ENCODE measurements at regions not wholly inside any gene's neighbourhood (a gene's known extent, or its start where the extent isn't known, plus 50 kb on each side); places are given as distances from the start of the nearest gene placed in this dataset.

DNA sequence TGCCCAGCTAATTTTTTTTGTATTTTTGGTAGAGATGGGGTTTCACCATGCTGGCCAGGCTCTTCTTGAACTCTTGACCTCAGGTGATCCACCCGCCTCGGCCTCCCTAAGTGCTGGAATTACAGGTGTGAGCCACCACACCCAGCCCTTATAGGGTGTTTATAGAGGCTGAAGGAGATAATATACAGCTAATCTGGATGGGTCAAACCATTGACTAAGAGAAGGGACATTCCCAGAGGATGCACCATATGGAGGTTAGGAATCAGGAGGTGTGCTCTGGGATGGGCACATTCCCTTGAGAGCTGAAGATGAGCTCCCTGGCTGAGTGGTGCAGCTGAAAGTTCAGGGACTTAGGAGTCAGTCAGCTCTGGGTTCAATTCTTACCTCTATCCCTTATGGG is 68.3 kb upstream of the SHISA3 start:
- H4K8ac ChIP-seq (ENCODE audit: low read depth, low read length): no peak overlapping the region
- no peak overlapping the region for H3K9ac ChIP-seq (ENCODE audit: low read depth, low read length, poor library complexity)
- no peak overlapping the region for H3K23ac ChIP-seq (ENCODE audit: low read depth, low read length, poor library complexity)
- no peak overlapping the region for H2BK5ac ChIP-seq (ENCODE audit: low read length)
- no peaks in the 10 kb centered on the region for H3K79me1 ChIP-seq (ENCODE audit: low read depth, low read length)
- H3K9me3 ChIP-seq (replicated peaks in 1 of 2; ENCODE audit: control insufficient read depth in 2 of 2, insufficient read depth in 1 of 2, low read depth in 1 of 2, low read length in 2 of 2): no peaks in the 10 kb centered on the region
- DNase-seq (ENCODE audit: low spot score): no peak
- H3K36me3 ChIP-seq (replicated peaks in 1 of 2; ENCODE audit: control insufficient read depth in 2 of 2, insufficient read depth in 2 of 2, low read length in 2 of 2): no peaks in the 10 kb centered on the region
- H2AFZ ChIP-seq (ENCODE audit: low read length): no peak overlapping the region
- no peak overlapping the region for H3K4me3 ChIP-seq (ENCODE audit: low read length in 2 of 2)
- no CpG with 5 or more reads among the region's 2 CpGs for WGBS, 2 donors (ENCODE audit: extremely low coverage in 2 of 2, insufficient read length in 2 of 2, insufficient replicate concordance in 1 of 2)
- H3K27ac ChIP-seq (replicated peaks; ENCODE audit: low read length): no peak overlapping the region
- no peak overlapping the region for H3K4ac ChIP-seq (ENCODE audit: low read length)
- H3K4me2 ChIP-seq (ENCODE audit: insufficient read depth, low read length, poor library complexity, severe bottlenecking): no peak overlapping the region
- no peak overlapping the region for H2BK12ac ChIP-seq (ENCODE audit: low read length)
- no peak overlapping the region for H3K18ac ChIP-seq (ENCODE audit: low read length)
- no peak overlapping the region for H2BK15ac ChIP-seq (ENCODE audit: low read length)
- no peak overlapping the region for H2BK120ac ChIP-seq (ENCODE audit: low read depth, low read length)
- no peaks in the 10 kb centered on the region for H3K27me3 ChIP-seq (ENCODE audit: control insufficient read depth in 3 of 3, insufficient read depth in 3 of 3, low read depth in 1 of 3, low read length in 3 of 3)
- H3K14ac ChIP-seq (ENCODE audit: low read length): no peak overlapping the region
- no peak overlapping the region for H4K91ac ChIP-seq (ENCODE audit: low read depth, low read length, poor library complexity)
- H2AK5ac ChIP-seq (ENCODE audit: low read depth, low read length): no peak overlapping the region
- H3K4me1 ChIP-seq (ENCODE audit: control insufficient read depth in 2 of 2, insufficient read depth in 1 of 2, low read depth in 1 of 2, low read length in 2 of 2): no peaks in the 10 kb centered on the region

DNA sequence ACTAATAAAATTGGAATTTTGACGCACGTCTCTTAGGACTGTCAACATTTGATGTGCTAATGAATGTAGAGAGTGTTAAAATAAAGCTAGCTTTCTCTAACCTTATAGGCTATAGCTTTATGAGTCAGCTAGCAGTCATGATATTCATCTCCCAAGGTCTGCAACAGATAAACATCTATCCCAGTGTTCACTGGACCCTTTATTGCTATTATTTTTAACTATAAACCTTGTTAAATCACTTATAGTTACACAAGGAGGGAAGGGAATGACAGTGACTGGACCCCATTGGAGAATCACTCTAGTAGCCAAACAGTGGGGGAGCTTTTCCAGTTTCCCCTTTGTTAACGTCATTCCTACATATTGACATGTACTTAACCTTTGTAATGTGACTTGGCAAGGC is 67.9 kb upstream of the SHISA3 start:
- no peak overlapping the region for H4K91ac ChIP-seq (ENCODE audit: low read depth, low read length, poor library complexity)
- H3K4me2 ChIP-seq (ENCODE audit: insufficient read depth, low read length, poor library complexity, severe bottlenecking): no peak overlapping the region
- H4K8ac ChIP-seq (ENCODE audit: low read depth, low read length): no peak overlapping the region
- H3K9ac ChIP-seq (ENCODE audit: low read depth, low read length, poor library complexity): no peak overlapping the region
- no peaks in the 10 kb centered on the region for H3K9me3 ChIP-seq (replicated peaks in 1 of 2; ENCODE audit: control insufficient read depth in 2 of 2, insufficient read depth in 1 of 2, low read depth in 1 of 2, low read length in 2 of 2)
- H3K36me3 ChIP-seq (replicated peaks in 1 of 2; ENCODE audit: control insufficient read depth in 2 of 2, insufficient read depth in 2 of 2, low read length in 2 of 2): no peaks in the 10 kb centered on the region
- H3K14ac ChIP-seq (ENCODE audit: low read length): no peak overlapping the region
- no peaks in the 10 kb centered on the region for H3K79me1 ChIP-seq (ENCODE audit: low read depth, low read length)
- no peak overlapping the region for H2BK12ac ChIP-seq (ENCODE audit: low read length)
- no CpG with 5 or more reads among the region's 3 CpGs for WGBS, 2 donors (ENCODE audit: extremely low coverage in 2 of 2, insufficient read length in 2 of 2, insufficient replicate concordance in 1 of 2)
- H3K27ac ChIP-seq (replicated peaks; ENCODE audit: low read length): no peak overlapping the region
- no peak overlapping the region for H2AK5ac ChIP-seq (ENCODE audit: low read depth, low read length)
- H3K23ac ChIP-seq (ENCODE audit: low read depth, low read length, poor library complexity): no peak overlapping the region
- no peak overlapping the region for H3K4ac ChIP-seq (ENCODE audit: low read length)
- no peak overlapping the region for H2AFZ ChIP-seq (ENCODE audit: low read length)
- no peak overlapping the region for H3K18ac ChIP-seq (ENCODE audit: low read length)
- no peak overlapping the region for H2BK15ac ChIP-seq (ENCODE audit: low read length)
- no peaks in the 10 kb centered on the region for H3K4me1 ChIP-seq (ENCODE audit: control insufficient read depth in 2 of 2, insufficient read depth in 1 of 2, low read depth in 1 of 2, low read length in 2 of 2)
- H3K4me3 ChIP-seq (ENCODE audit: low read length in 2 of 2): no peak overlapping the region
- H2BK5ac ChIP-seq (ENCODE audit: low read length): no peak overlapping the region
- H3K27me3 ChIP-seq (ENCODE audit: control insufficient read depth in 3 of 3, insufficient read depth in 3 of 3, low read depth in 1 of 3, low read length in 3 of 3): no peaks in the 10 kb centered on the region
- H2BK120ac ChIP-seq (ENCODE audit: low read depth, low read length): no peak overlapping the region
- no peak for DNase-seq (ENCODE audit: low spot score)

DNA sequence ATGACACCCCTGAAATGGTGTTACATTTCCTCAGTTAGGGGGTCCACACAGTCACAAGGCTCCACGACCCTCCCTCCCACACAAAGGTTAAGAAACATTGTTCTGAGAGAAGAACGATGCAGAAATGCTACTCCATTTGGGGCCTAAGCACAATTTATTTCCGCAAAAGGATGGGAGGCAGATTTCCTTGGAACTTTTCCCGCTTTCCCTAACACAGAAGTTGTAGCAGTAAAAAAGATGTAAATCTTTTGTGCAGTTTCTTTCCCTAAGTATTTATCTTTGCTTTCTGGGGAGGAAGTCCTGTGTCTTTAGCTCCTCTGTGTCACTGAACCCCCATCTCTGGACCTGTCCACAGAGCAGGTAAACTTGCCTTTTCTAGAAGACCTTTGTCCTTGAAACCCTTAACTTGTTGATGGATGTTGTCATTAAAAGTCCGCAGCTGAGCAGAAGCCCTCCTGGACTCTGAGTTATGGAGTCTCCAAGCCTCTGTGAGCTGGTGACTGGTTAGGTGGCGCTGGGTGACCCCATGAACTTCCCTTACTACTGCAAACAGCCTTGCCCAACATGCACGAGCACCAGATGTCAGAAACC is 67.2 kb upstream of the SHISA3 start:
- Histone ChIP-seq H2BK5ac (ENCODE audit: low read length) (no peak overlapping the region), H4K91ac (ENCODE audit: low read depth, low read length, poor library complexity) (no peak overlapping the region), H3K4me2 (ENCODE audit: insufficient read depth, low read length, poor library complexity, severe bottlenecking) (no peak overlapping the region), H3K79me1 (ENCODE audit: low read depth, low read length) (no peaks in the 10 kb centered on the region), H2BK120ac (ENCODE audit: low read depth, low read length) (no peak overlapping the region), H2BK12ac (ENCODE audit: low read length) (no peak overlapping the region), H2AK5ac (ENCODE audit: low read depth, low read length) (no peak overlapping the region), H2BK15ac (ENCODE audit: low read length) (no peak overlapping the region), H2AFZ (ENCODE audit: low read length) (no peak overlapping the region), H3K9ac (ENCODE audit: low read depth, low read length, poor library complexity) (no peak overlapping the region), H3K4ac (ENCODE audit: low read length) (no peak overlapping the region), H3K14ac (ENCODE audit: low read length) (no peak overlapping the region), H3K36me3 (replicated peaks in 1 of 2; ENCODE audit: control insufficient read depth in 2 of 2, insufficient read depth in 2 of 2, low read length in 2 of 2) (no peaks in the 10 kb centered on the region), H4K8ac (ENCODE audit: low read depth, low read length) (no peak overlapping the region), H3K27me3 (ENCODE audit: control insufficient read depth in 3 of 3, insufficient read depth in 3 of 3, low read depth in 1 of 3, low read length in 3 of 3) (no peaks in the 10 kb centered on the region), H3K9me3 (replicated peaks in 1 of 2; ENCODE audit: control insufficient read depth in 2 of 2, insufficient read depth in 1 of 2, low read depth in 1 of 2, low read length in 2 of 2) (no peaks in the 10 kb centered on the region), H3K4me3 (ENCODE audit: low read length in 2 of 2) (no peak overlapping the region), H3K27ac (replicated peaks; ENCODE audit: low read length) (no peak overlapping the region), H3K4me1 (ENCODE audit: control insufficient read depth in 2 of 2, insufficient read depth in 1 of 2, low read depth in 1 of 2, low read length in 2 of 2) (no peaks in the 10 kb centered on the region), H3K18ac (ENCODE audit: low read length) (no peak overlapping the region), H3K23ac (ENCODE audit: low read depth, low read length, poor library complexity) (no peak overlapping the region)
- DNase-seq (ENCODE audit: low spot score): no peak
- no CpG with 5 or more reads among the region's 7 CpGs for WGBS, 2 donors (ENCODE audit: extremely low coverage in 2 of 2, insufficient read length in 2 of 2, insufficient replicate concordance in 1 of 2)

DNA sequence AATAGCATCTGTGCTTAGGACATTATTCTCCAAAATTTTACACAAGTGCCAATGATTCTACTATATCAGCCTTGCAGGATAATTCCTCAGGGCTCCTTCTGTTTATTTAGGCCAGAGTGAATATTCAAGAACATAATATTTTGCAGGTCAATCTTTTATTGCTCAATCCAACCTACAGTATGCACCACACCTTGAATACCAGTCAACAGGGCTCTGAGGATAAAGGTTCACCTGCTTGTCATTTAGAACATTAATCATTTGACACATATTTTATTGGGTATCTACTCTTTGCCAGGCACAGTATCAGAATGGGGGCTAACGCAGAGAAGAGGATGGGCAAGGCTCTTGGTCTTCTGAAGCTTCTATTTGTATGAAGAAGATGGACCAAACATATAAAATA is 66.2 kb upstream of the SHISA3 start:
- no peak overlapping the region for H4K8ac ChIP-seq (ENCODE audit: low read depth, low read length)
- no peak overlapping the region for H3K4me3 ChIP-seq (ENCODE audit: low read length in 2 of 2)
- no peak overlapping the region for H2BK120ac ChIP-seq (ENCODE audit: low read depth, low read length)
- no peak overlapping the region for H3K14ac ChIP-seq (ENCODE audit: low read length)
- no peak overlapping the region for H4K91ac ChIP-seq (ENCODE audit: low read depth, low read length, poor library complexity)
- no peak overlapping the region for H2BK5ac ChIP-seq (ENCODE audit: low read length)
- H3K27me3 ChIP-seq (ENCODE audit: control insufficient read depth in 3 of 3, insufficient read depth in 3 of 3, low read depth in 1 of 3, low read length in 3 of 3): no peaks in the 10 kb centered on the region
- no peaks in the 10 kb centered on the region for H3K4me1 ChIP-seq (ENCODE audit: control insufficient read depth in 2 of 2, insufficient read depth in 1 of 2, low read depth in 1 of 2, low read length in 2 of 2)
- no CpG with 5 or more reads among the region's 1 CpG for WGBS, 2 donors (ENCODE audit: extremely low coverage in 2 of 2, insufficient read length in 2 of 2, insufficient replicate concordance in 1 of 2)
- no peak overlapping the region for H3K4ac ChIP-seq (ENCODE audit: low read length)
- no peak overlapping the region for H3K4me2 ChIP-seq (ENCODE audit: insufficient read depth, low read length, poor library complexity, severe bottlenecking)
- DNase-seq (ENCODE audit: low spot score): no peak
- no peak overlapping the region for H3K27ac ChIP-seq (replicated peaks; ENCODE audit: low read length)
- no peaks in the 10 kb centered on the region for H3K9me3 ChIP-seq (replicated peaks in 1 of 2; ENCODE audit: control insufficient read depth in 2 of 2, insufficient read depth in 1 of 2, low read depth in 1 of 2, low read length in 2 of 2)
- H2AK5ac ChIP-seq (ENCODE audit: low read depth, low read length): no peak overlapping the region
- H3K23ac ChIP-seq (ENCODE audit: low read depth, low read length, poor library complexity): no peak overlapping the region
- no peak overlapping the region for H2AFZ ChIP-seq (ENCODE audit: low read length)
- no peak overlapping the region for H2BK12ac ChIP-seq (ENCODE audit: low read length)
- H3K9ac ChIP-seq (ENCODE audit: low read depth, low read length, poor library complexity): no peak overlapping the region
- no peaks in the 10 kb centered on the region for H3K36me3 ChIP-seq (replicated peaks in 1 of 2; ENCODE audit: control insufficient read depth in 2 of 2, insufficient read depth in 2 of 2, low read length in 2 of 2)
- no peak overlapping the region for H3K18ac ChIP-seq (ENCODE audit: low read length)
- no peak overlapping the region for H2BK15ac ChIP-seq (ENCODE audit: low read length)
- no peaks in the 10 kb centered on the region for H3K79me1 ChIP-seq (ENCODE audit: low read depth, low read length)
